GM18520 (cell line): ENCODE measurements at regions not wholly inside any gene's neighbourhood (a gene's known extent, or its start where the extent isn't known, plus 50 kb on each side); places are given as distances from the start of the nearest gene placed in this dataset.
"Not testable (repeated sequence)": the region's sequence is repeated elsewhere in the genome, so short reads cannot be mapped to it uniquely, and the experiment has no call there.

Experiments
- ATAC-seq: cut with Tn5 transposase; IDR thresholded peaks from one replicate; pipeline ENCODE4 v1.9.1; 2021; ENCODE audit not compliant: unreplicated experiment

- no peak for ATAC-seq
Measured at GRCh38 chr7:112938863-112939573, 147.6 kb downstream of the GPR85 start.

- ATAC-seq: no peak
Measured at GRCh38 chr7:112937651-112938415, 147.6 kb upstream of the TMEM168 start.

GRCh38 chr7:112933598-112933997 is 143.4 kb upstream of the TMEM168 start:
- ATAC-seq: no peak

- no peak for ATAC-seq
Measured at GRCh38 chr7:112930787-112931186, 140.6 kb upstream of the TMEM168 start.

DNA sequence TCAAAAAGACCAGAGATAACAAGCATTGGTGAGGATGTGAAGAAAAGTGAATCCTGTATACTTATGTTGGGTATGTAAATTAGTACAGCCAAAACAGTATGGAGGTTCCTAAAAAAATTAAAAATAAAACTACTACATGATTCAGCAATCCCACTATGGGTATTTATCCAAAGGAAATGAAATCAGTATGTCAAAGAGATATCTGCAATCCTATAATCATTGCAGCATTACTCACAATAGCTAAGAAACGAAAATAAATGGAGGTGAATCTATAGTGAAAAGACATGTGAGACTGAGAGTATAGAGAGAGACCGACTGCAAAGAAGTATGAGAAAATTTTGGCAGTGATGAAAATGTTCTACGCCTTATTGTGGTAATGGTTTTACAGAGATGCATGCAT is 139.2 kb upstream of the TMEM168 start:
- ATAC-seq: no peak

DNA sequence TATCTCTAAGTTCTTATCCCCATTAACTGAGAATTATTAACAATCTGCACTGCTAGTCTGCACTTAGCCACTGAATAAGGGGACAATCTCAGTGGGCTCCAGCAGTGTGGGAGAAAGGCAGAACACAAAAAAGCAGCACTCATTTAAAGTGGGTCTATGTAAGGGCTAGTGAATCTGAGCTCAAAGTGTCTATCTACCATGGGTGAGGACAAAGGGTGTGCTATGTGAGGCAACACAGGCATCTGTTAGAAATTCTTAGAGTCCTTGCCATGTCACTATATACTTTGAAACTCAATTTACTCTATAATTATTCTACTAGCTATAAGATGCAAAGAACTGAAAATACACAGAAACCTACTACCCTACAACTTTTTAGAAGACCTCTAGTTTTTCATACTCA is 135.8 kb upstream of the TMEM168 start:
- no peak for ATAC-seq

DNA sequence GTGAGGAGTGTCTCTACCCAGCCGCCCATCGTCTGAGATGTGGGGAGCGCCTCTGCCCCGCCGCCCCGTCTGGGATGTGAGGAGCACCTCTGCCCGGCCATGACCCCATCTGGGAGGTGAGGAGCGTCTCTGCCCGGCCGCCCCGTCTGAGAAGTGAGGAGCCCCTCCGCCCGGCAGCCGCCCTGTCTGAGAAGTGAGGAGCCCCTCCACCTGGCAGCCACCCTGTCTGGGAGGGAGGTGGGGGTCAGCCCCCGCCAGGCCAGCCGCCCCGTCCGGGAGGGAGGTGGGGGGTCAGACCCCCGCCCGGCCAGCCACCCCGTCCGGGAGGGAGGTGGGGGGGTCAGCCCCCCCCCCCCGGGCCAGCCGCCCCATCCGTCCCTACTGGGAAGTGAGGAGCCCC is 132.4 kb upstream of the TMEM168 start:
- ATAC-seq: not testable (repeated sequence)

- ATAC-seq: not testable (repeated sequence)
Measured at GRCh38 chr7:112916431-112916830, 126.2 kb upstream of the TMEM168 start.

DNA sequence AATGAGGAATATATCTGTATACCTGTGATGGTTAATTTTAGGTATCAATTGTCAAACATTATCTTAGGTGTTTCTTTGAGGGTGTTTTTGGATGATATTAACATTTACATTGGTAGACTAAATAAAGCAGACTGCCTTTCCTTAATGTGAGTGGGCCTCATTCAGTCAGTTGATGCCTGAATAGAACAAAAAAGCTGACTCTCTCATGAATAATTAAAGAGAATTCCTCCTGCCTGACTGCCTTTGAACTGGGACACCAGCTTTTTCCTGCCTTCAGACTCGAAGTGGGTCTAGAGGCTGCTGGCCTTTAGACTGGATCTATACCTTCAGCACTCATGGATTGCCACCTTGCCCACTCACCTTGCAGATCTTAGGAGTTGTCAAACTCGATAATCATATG is 117.9 kb upstream of the TMEM168 start:
- no peak for ATAC-seq

- ATAC-seq: no peak
Measured at GRCh38 chr7:112907658-112908057, 117.5 kb upstream of the TMEM168 start.

DNA sequence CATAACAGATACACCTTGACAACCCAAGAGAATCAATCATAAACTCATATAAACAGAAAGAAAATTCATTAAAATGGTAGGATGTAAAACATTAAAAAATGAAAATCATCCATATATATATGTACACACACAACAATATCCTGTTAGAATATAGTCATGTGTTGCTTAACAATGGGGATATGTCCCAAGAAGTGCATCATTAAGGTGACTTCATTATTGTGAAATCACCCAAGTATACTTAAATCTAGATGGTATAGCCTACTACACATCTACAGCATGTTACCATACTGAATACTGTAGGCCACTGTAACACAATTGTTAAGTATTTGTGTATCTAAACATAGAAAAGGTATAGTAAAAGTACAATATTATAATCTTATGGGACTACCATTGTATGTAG is 115.8 kb upstream of the TMEM168 start:
- no peak for ATAC-seq

- ATAC-seq: no peak
Measured at GRCh38 chr7:112905413-112905812, 115.2 kb upstream of the TMEM168 start.

DNA sequence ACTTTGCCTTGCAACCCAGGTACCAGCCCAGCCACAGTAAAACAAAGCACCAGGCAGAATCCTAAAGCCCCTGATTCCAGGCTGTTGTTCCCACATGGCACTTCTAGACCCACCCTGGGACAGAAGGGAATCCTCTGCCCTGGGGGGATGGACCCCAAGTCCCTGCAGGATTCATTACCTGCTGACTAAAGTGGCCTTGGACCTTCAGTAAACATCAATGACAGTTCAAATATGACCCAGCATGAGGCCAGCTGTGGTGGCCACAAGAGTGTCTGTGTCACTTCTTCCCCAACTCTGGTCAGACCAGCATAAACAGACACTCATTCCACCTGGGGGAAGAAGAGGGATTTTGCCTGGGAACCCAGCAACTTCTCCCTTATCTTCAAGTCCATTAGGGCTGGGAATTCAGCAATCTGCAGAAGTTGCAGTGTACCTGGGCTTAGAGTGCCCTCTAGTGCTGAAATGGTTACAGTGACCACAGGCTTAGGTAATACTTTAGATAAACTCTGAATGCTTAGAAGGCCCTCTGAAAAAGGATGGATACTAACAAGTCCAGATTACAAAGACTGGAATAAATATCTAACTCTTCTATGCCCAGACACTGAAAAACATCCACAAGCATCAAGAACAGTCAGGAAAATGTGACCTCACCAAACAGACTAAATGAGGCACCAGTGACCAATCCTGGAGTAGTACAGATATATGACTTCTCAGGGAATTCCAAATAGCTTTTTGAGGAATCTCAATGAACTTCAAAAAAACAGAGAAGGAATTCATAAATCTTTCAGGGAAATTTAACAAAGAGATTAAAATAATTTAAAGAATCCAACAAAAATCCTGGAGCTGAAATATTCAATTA is 108.5 kb upstream of the TMEM168 start:
- peak; percentile 80 for ATAC-seq

DNA sequence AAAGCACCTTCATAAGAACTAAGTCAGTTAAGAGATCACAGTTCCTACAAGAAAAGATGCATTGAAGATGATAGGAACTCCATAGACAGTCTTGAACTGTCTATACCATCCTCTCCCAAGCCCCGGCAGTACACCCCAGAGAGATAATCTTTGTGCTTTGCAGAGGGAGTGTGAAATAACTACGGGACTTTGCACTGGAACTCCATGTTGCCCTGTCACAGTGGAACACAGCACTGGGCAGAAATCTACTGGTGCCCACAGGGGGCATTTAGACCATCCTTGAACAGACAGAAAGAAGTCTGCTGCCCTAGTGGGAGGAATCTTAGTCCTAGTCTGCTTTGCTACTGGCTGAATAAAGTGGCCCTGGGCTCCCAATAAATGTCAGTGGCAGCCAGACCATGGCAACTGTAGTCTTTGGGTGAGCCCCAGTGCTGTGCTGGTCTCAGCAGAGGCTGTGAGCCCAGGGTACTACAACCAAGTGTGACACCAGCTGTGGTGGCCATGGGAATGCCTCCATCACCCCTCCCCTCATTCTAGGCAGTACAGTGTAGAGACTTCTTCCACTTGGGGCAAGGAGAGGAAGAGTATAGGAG is 107.7 kb upstream of the TMEM168 start:
- no peak for ATAC-seq

DNA sequence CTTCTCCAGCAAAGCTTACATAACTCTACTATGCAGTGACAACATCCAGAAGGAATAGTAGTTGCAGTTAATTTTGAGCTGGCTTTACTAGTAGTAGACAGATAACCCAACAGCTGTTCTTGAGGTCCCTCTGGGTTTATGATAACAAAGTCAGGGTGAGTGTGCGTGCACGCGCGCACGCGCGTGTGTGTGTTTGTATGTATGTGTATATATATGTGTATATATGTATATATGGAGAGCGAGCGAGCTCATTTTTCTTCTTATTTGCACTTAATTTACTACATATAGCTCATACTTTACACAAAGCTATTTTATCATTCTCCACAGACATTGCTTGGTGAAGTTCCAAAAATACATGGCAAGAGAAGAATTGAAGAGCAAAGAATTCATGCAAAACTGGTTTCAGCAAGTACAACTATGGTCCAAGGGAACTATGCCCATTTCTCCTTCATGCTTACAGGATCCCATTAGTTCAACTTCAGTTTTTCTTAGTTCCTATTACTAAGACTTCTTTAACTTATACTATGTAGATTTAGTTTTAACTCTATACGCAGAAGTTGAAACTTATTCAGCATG is 105.9 kb upstream of the TMEM168 start:
- ATAC-seq: no peak

- ATAC-seq: no peak
Measured at GRCh38 chr7:112892263-112892662, 102.1 kb upstream of the TMEM168 start.

GRCh38 chr7:112891698-112892097 is 101.5 kb upstream of the TMEM168 start:
- ATAC-seq: no peak

- ATAC-seq: no peak
Measured at GRCh38 chr7:112889834-112890438, 99.7 kb upstream of the TMEM168 start.

- no peak for ATAC-seq
Measured at GRCh38 chr7:112889268-112889667, 99.1 kb upstream of the TMEM168 start.

GRCh38 chr7:112888781-112889180 is 98.6 kb upstream of the TMEM168 start:
- no peak for ATAC-seq
